Activated CD4-positive, alpha-beta T cell treated with anti-CD3 and anti-CD28 coated beads for 4 hours (primary cell): ENCODE measurements at regions not wholly inside any gene's neighbourhood (a gene's known extent, or its start where the extent isn't known, plus 50 kb on each side); places are given as distances from the start of the nearest gene placed in this dataset.
"Not testable (repeated sequence)": the region's sequence is repeated elsewhere in the genome, so short reads cannot be mapped to it uniquely, and the experiment has no call there.

Source experiments
- DNase-seq, 2 donors: peaks; one replicate each; pipeline ENCODE4 v3.0.0-alpha.2; 2020

- DNase-seq, result no peak
These were observed 92.5 kb upstream of the NAP1L1 start for GRCh38 chr12:76176940-76177339.

GRCh38 chr12:76175946-76176345 is 91.5 kb upstream of the NAP1L1 start:
- DNase-seq, result not testable (repeated sequence)

GRCh38 chr12:76173756-76174155 is 89.3 kb upstream of the NAP1L1 start:
- no peak for DNase-seq

DNA sequence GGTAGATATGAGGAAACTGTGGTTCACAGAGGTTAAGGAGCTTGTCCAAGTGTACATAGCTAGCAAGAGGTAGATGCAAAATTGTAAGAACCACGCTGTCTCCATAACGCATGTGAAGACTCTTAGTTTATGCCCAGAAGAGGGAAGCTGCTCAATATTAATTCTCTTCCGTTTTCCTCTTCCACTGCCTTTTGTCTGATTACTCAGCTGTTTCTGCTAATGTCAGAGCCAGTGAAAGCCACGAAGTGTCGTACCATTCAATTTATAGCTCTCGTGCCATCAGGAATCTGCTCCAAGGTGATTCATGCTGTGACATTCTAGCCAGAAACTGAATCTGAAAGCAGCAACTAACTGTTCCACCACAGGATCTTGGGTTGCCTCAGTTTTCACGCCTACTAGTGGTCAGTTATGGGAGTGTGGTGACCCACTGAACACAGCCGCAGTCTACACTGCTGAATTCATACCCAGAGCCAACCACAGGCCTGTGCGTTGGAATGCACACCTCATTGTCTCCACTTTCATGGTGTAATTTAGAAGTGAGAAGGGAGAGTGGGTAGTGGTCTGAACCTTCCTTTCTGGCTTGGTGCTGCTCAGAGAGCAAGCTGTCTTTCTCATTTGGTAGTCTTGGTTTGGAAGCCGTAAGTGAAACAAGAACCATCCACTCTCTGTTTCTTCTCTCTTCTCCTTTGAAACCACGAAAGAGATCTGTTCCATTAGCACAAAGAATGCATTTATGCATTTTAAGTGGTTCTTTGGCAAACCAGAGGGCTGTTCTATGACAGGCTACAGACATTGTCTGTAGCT is 74.2 kb upstream of the NAP1L1 start:
- peak; percentile 49 to 61 for DNase-seq

DNA sequence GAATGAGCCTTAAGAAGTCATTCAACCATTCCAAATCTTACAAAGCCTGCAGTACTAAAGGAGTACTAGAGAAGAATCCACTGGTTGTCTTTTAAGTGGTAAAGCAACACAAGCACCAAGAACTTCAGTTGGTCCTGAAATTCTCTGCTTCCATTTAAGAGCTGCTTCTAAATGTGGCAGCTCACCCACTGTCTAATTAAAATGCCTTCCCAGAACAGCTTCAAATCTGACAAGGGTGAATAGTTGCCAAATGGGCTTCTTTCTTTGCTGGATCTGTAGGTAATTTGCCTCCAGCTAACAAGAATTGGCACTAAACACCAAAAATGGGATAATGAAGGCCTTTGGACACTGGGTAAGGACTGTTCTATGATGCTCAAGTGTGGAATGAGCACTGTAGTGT is 72.2 kb upstream of the NAP1L1 start:
- no peak for DNase-seq

- DNase-seq, result no peak
These were observed 71.8 kb upstream of the NAP1L1 start for GRCh38 chr12:76156314-76156713.

DNA sequence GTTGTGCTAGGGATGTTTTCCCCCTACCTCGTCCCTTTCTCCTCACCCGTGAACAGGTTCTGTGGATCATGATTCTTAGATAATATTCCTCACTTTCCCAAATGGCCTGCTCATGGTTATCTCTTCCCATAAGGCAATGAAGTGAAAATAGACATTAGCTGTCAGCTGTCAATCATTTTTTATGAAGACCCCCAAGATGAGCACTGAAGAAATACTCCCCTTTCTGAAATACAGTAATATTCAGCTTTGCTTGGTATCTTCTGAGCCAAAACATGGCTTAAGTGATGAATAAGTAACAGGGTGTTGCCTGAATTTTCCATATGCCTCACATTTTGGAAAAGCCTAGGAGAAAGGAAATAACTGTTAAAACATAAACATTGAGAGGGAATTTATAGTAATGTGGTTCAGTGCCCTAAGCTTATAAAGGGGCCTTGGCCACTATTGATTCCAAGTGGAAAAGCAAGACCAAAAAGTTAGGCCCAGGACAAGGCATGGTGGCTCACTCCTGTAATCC is 70.7 kb upstream of the NAP1L1 start:
- DNase-seq, result no peak

GRCh38 chr12:76153616-76154015 is 69.1 kb upstream of the NAP1L1 start:
- no peak for DNase-seq

- no peak for DNase-seq
These were observed 67.8 kb upstream of the NAP1L1 start for GRCh38 chr12:76152181-76152807.

DNA sequence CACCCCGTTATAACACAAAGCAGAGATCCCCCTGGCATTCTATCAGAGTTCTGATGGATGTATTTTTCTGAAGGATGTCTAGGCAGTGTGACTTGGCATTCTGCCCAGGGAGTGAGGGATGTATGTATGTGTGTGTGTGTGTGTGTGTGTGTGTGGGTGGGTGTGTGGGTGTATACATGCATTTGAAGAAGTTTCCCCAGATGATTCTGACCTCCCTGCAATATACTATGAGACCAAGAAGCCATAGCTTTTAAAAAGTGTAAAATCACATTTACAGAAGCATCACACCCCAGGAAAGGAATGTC is 59.7 kb upstream of the NAP1L1 start:
- DNase-seq, result peak; percentile 56 to 71

- no peak for DNase-seq
These were observed 59.1 kb upstream of the NAP1L1 start for GRCh38 chr12:76143343-76144244.

DNA sequence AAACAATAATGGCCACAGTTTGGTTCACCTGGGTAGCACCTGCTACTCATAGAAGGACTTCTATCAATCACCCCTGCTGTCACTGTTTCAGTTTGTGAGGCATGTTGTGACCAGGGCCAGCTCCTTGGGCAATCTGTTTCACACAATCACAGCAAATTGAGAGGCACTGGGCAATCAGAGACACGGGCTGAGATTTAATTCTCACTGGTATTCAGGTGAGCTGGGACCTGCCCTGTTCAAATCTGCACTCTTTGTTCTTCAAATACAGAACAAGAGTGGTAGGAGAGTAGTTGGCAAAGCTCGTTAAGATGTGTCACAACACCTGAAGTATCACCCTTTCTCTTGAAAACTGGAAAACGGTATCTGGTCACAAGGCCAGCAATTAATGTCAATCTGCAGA is 57.8 kb upstream of the NAP1L1 start:
- no peak for DNase-seq

DNA sequence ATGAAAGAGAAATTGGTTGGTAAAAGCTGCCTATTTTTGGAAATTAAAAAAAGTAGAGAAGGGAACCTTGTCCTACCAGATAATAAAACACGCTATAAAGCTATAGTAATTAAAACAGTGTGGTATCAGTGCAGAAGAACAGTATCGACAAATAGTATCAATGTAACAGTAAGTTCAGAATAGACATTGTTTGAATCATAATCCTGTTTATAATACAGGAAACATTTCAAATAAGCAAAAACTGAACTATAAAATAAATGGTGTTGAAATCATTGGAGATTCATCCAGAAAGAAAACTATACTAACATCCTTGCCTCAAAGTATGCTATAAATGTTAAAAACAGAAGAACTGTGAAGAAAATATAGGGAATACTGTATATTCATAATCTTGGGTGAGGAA is 54.2 kb upstream of the NAP1L1 start:
- no peak for DNase-seq

GRCh38 chr12:76137606-76138005 is 53.1 kb upstream of the NAP1L1 start:
- no peak for DNase-seq

GRCh38 chr12:76135456-76135855 is 51.0 kb upstream of the NAP1L1 start:
- DNase-seq, result no peak
